ENCODE measurements at regions not wholly inside any gene's neighbourhood (a gene's known extent, or its start where the extent isn't known, plus 50 kb on each side); places are given as distances from the start of the nearest gene placed in this dataset.

- TF ChIP-seq, protein P1, sequence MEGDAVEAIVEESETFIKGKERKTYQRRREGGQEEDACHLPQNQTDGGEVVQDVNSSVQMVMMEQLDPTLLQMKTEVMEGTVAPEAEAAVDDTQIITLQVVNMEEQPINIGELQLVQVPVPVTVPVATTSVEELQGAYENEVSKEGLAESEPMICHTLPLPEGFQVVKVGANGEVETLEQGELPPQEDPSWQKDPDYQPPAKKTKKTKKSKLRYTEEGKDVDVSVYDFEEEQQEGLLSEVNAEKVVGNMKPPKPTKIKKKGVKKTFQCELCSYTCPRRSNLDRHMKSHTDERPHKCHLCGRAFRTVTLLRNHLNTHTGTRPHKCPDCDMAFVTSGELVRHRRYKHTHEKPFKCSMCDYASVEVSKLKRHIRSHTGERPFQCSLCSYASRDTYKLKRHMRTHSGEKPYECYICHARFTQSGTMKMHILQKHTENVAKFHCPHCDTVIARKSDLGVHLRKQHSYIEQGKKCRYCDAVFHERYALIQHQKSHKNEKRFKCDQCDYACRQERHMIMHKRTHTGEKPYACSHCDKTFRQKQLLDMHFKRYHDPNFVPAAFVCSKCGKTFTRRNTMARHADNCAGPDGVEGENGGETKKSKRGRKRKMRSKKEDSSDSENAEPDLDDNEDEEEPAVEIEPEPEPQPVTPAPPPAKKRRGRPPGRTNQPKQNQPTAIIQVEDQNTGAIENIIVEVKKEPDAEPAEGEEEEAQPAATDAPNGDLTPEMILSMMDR (IDR thresholded peaks at IDR 0.05): no peak
- TF ChIP-seq POLR2A (IDR thresholded peaks at IDR 0.05; ENCODE audit: low read length) (no peak), BCL3 (IDR thresholded peaks at IDR 0.05) (no peak), HDAC2 (IDR thresholded peaks at IDR 0.05) (no peak), EP300 (IDR thresholded peaks at IDR 0.05) (no peak), SMC3 (IDR thresholded peaks at IDR 0.05) (no peak), RAD21 (conservative IDR thresholded peaks at IDR 0.05 in 1 of 2, IDR thresholded peaks at IDR 0.05 in 1 of 2) (no peak)
These were observed 316.9 kb downstream of the INHBA start for GRCh38 chr7:41385996-41386395.

Data from A549 (cell line).